Muscle of back (tissue), 3 donors: ENCODE measurements at regions not wholly inside any gene's neighbourhood (a gene's known extent, or its start where the extent isn't known, plus 50 kb on each side); places are given as distances from the start of the nearest gene placed in this dataset.

ENCODE experiments used
- DNase-seq, 3 donors: peaks; one replicate each; pipeline versions ENCODE4 v3.0.0 to v3.0.0-alpha.2; 2013

DNA sequence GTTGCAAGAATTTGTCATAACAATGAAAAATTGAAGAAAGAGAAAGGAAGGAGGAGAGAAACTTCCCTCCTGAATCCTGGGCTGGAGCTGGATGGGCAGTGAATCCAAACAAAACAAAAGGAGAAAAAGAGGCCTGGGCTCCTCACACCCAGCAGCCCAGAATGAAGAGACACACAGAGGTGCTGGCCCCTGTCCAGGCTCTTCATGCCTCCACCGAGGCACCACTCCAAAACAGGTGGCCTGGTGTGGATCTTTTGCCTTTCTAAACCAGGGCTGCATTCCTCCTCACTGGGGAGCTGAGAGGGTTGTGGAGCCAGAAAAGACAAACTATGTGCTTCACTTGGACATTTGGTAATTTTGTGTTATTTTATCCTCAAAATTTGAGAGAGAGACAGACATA, 76.0 kb downstream of the FAM124B start:
- DNase-seq = no peak

DNA sequence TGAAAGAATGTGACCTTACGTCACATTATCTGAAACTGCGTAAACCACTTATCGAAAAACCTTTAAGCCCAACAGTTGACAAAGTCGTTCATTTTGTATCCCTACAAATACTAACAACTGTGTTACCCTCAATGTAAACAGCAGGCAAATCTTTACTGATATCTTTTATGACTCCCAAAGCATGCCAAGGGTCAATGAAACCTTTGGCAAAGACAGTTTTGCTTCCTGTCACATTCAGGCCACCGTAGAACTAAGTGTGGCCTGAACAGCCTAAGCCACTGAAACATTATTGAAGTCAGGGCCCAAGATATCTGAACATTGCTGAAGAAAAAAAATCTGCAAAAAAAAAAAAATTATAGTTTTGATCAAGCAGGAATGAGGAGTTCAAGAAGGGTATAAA, 77.3 kb downstream of the FAM124B start:
- DNase-seq = no peak

DNA sequence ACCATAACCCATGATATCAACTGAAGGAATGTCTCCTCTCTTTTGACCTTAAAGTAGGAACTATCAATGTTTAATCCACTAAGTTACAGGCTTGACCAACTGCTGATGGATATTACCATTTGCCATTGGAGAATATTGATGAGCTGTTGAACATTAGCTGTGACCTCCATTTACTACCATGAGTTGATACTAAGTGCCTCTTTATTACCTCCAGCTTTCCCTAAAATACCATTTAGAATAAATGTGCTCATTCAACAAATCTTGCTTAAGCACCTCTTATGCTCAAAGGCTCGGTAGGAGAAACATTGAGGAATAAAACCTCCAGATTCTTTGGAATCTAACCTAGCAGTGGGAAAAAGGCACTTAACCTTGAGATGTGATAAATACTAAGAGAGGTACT, 81.2 kb downstream of the FAM124B start:
- DNase-seq = no peak

DNA sequence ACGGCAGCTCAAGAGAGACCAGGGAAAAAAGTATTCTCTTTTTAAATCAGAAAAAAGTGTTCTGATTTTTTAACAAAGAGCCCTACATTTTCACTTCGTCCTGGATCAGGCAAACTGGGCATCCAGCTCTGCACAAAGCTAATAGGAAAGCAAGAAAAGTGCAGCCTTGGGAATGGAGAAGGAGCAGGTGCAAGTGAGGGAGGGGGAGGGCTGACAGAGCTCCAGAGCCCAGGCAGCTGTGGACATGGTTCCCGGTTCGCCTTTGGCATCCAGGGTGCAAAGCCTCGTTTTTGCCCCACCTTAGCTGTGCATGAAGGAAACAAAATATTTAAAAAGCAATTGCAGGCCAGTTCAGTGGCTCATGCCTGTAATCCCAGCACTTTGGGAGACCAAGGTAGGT, 82.2 kb downstream of the FAM124B start:
- peak; percentile 10 to 29 (median 21) for DNase-seq

DNA sequence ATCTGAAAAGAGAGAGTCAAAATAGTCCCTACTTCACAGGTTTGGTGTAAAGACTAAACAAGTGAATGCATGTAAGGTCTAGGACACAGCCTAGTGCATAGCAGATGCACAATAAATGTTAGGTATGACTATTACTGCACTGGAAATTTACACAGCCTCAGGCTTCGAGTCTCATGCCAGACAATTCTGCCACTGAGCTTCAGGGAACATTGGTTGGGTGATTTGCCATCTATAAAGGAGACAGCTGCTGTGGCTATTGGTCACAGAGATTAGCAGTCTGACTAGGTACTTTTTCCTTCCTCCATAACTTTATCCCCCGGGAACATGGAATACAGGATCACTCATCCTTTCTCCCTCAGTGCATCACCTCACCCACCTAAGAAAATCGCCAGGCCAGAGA, 89.2 kb downstream of the FAM124B start:
- no peak for DNase-seq

DNA sequence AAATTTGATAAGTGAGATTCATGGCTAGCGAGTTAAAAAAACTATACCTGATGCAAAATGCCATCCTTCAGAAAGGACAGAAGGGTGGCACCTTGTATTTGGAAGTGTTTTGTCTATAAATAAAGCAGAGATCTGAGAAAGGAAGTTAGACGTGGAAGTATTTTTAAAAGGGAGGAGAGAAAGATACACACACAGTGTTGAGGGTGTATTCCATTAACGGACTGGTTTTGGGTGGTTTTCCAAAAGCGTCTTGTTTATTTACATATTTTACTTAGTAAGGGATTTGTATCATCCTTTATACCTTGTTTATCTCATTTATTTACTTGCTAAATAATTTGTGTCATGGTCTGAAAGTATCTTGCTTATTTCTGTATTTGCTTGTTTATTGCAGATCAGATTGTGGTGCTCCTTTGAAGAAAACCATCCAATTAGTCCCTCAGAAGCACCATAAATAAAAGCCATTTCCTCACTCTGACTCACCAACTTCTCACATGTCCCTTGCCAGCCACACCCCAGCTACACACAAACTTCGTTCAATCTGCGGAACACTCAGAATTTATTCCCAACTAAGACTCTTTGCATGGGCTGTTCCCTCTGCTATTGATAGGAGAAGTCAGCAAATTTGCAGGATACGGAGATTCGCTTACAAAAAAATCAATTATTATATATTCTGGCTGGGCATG, 90.8 kb downstream of the FAM124B start:
- no peak for DNase-seq

DNA sequence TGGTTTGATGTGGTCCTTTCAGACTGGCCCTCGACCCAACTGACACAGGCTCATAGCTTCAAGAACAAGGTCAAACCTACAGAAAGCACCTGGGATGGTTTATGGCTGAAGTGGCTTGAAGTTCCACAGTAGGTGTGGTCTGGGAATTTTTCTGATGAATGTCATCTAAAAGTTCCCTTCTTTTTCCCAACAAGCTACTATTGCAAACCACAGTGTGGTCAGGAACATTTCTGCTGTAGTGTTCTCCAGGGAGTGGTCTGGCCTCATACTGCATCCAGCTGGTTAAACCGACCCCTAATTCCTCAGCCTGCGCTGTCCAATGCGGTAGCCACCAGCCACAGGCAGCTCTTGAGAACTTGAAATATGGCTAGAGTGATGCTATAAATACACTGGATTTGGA, 92.7 kb downstream of the FAM124B start:
- DNase-seq = peak in 1 of 3 donors; percentile 42

DNA sequence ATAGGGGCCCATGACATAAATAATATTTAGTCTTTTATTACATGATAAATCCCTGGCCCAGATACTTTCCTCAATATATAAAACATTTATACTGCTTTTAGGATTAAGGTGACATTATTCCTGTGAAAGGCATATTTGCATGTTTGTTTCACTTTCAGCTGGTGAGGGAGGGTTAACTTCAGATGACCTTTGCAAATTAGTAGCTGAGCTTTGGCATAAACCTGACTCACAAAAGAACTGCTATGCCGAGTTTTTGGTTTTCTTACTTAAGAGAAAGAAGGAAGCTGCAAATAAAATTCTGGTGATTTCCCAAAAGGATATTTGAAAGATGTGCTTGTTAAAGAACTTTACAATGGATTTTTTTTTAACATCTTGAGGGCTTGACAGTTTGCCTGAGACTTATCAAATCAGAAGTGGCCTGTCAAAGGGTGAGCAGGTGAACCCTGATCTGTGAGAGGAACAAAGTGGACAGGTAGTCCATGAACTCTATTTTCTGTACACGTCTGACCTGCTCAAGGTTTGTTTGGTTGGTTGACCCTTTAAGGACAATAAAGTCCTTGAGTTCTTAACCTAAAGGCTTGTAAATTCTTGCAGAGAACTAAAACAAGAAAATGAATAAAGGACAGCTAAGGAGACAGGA, 93.5 kb downstream of the FAM124B start:
- DNase-seq = no peak

DNA sequence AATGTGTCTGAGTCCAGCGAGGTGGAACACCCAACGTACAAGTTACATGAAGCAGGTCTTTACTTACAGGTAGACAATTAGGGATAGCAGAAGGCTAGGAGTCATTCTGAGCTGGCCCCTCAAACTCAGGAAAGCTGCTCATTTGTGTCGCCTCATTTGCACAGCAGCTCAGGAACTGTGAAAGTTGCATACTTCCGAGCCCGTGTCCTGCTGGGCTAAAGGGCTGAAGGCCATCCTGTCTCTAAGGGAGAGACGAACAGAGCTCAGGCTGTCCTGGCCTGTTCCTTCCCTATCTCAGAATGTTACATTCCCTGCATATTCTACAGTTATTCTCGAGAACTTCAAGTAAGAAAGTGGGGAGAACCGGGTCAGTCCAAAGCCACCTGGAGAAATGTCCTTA, 99.0 kb downstream of the FAM124B start:
- no peak for DNase-seq

DNA sequence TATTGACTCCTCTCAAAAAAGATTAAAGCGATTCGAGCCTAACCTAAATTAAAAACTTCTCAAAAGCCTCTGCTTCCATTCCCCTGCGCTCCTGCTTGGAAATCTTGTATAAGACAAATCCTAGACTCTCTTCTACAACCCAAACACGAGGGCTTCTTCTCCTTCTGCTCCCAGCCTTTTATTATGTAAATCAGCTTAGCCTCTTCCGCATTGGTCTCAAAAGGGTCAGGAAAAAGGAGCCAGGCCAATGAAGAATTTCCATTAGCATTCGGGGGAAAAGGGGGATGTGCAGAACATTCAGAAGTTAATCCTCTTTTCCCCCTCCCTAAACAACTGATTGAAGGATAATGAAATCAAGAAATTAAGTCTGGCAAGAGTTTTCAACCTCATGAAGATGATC, 107.9 kb downstream of the FAM124B start:
- DNase-seq = no peak

DNA sequence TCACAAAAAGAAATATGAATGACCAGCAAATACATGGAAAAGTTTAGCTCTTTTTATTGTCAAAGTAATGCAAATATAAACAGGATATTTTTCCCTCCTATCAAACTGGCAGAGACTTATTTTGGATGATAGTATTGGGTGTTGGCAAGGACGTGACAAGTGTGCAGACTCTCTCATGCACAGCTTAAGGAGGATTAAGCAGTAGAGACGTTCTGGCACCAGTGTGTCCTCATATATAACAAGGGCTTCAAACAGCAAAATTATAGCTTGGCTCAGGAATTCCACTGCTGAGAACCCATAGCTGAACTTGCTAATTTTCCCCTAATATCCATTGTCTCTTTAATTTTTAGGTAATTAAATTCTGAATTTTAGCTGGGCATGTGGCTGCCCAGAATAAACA, 114.4 kb downstream of the FAM124B start:
- no peak for DNase-seq

DNA sequence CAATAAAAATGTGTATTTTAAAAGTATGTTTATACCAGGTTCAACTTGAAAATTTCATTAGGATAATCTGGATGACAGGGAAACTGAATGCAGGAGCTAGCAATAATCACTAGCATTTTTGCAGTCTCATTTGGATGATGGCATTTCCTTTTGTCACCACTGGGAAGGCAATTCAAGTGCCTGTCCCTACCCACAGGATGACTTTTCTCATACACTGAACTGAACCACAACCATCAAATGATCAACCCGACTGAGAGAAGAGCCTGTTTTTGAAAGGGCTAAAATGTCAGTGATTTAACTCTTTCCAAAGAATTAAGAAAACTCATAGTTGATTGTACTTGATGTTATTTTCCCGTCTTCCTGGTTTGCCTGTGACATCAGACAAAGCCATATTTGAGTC, 115.0 kb downstream of the FAM124B start:
- DNase-seq = no peak

DNA sequence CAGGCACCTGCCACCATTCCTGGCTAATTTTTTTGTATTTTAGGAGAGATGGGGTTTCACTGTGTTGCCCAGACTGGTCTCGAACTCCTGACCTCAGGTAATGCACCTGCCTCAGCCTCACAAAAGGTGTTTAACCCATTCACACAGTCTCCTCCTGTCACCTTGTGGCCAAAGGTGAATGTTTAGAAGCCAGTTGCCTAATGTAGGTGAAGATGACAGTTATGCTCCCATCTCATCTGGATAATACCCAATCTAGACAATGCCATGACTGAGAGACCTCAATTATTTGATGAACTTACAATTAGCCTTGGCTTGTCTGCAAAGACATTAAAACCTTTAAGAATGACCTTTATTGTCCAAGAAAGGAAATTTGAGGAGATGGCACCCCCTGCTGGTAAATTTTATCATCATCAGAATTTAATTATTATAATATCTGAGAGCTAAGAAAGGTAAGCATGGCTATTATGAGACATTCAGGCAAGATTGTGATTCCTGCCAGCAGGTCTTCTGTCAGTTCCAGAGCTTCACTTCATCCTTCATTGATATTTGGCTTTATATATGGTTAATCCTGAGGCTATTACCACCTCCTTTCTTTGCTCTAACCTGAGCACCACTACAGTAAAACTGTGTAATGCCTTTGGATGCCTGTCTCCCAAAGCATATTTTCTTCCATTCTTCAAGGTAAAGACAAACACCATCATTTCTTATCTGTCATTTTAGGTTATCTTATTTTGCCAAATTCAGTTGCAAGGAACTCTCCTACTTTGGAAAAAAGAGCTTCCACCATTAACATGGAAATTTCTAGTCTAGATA, 117.6 kb downstream of the FAM124B start:
- peak in 1 of 3 donors; percentile 73 for DNase-seq

DNA sequence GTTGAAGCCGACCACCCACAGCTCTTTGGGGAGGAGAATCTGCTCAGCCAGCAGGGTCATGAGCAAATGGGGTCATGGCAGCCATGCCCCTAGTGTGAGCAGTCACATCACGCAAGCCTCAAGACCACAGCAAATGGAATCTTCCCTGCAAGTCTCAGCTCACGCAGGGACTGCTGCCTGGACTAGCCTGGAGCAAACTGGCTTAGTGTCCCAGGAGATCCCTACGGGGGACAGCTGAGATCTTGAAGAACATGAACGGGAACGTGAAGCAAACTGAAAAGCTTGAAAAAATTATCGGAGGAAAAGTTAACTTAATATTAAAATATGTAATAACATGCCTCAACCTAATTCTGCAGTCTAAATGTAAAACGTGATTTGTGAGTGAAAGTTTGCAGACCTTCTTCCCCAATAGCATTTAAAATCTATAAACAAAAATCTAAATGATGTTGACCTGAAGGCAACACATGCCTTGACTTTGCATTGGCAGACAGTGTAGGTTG, 118.4 kb downstream of the FAM124B start:
- DNase-seq = peak in 1 of 3 donors; percentile 55

DNA sequence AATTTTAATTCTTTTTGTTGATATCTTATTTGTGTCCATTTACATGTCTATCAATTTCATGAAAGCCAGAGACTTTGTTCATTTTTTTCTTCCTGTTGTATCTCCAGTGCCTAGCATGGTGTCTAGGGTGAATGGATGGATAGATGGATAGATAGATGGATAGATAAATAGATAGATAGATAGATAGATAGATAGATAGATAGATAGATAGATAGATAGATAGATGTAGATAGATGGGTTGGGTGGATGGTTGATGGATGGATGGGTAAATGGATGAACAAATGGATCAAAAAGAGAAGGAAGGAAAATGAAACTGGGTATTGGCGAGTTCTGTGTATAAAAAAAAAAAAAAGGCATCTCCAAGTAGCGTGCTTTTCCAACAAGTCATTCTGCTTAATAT, 120.5 kb downstream of the FAM124B start:
- no peak for DNase-seq

DNA sequence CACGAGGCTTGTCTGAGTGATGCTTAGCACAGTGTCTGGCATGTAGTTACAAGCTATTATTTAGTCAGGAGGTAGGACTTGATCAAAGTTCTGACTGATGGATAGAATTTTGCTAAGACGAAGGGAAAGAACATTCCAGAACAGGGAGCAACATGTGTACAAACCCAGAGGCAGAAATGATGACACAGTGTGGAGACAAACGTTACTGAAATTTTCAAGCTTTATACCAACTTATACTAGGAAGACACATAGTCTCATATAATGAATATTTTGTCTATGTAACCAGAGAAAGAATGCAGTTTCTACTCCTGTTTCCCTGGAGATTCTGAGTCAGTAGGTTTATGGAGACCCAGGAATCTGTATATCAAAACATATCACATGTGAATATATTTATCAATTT, 123.4 kb downstream of the FAM124B start:
- no peak for DNase-seq

DNA sequence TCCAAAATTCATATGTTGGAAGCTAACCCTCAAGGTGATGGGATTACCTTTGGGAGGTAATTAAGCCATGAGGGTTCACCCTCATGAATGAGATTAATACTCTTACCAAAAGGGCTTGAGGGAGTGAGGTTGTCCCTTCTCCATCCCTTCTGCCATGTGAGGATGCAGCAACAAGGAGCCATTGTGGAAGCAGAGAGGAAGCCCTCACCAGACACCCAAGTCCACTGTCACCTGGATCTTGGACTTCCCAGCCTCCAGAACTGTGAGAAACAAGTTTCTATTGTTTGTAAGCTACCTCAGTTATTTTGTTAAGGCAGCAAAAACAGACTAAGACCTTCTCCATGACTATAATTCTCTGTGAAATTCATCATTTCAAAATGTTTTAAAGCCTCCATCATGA, 125.7 kb downstream of the FAM124B start:
- no peak for DNase-seq

DNA sequence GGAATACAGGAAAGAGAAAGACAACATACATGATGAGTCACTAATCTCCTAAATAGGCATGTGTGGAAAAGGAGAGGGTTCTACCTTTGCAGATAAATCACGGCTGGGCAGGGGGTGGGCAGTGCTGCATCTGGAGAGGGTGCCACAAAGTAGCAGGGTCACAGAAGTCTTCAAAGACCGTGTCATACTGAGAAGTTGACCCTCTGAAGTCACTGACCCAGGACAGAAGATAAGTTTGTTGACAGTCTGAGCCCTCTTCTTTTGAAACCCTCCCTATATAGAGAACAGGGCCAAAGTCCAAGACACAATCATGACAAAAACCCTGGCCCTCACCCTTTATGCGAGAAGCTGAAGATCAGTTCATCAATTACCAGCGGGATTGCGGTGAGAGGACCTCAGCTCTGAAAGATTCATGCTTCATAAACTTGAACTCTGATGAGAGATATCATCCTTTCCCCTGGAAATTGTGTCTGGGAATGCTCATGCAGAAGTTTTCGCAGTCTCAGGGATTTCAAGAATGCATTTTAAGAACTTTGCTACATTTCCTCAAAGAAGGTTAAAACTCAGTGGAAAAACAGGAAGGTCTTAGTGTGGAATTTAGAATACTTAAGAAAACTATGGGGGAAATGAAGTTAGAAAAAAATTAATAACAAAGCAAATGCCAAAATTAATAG, 129.5 kb downstream of the FAM124B start:
- peak in 1 of 3 donors; percentile 18 for DNase-seq

DNA sequence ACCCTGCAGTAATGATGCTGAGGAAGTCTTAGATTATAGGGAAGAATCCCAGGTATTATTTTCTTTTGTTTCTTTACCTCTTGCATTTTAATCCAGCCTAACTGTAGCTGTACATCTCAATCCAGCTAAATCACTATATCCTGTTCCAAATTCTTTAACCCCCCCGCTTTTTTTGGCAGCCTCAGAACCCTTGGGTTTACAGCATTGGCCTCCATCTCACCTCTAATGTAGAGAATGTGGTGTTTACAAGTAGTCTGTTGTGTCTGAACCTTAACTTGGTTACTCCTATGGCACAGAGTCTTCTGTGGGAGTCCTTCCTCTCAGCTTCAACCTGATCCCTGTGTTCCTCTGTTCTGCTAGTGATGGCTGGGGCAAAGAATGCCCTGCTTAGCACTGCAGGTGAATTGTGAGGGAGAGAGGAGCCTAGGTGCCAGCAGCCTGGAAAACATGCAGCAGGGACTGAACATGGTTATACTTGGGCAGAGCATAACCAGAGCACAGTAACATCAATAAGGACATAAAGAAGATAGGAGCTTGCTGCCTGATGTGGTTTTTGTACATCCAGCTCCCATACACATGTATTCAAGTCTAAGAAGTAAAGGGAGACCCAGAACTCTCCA, 130.2 kb downstream of the FAM124B start:
- DNase-seq = peak in 2 of 3 donors; percentile 43 to 79

DNA sequence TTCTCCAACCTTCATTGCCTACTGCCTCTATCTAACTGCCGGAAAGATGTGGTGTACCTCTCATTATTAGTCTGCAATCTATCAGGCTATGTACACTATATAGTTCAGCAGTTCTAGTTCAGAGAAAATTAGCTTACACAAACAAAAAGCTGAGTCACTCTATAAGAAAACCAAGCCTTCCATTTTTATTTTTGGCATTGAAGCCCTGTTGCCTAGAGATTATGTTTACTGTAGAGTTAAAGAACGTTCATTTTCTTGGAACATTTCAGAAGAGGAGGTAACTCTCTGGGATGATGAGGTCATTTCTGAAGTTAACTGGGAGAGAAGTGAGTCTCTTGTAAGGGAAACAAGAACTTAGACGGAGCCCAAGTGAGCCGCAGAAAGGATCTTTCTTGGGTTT, 133.5 kb downstream of the FAM124B start:
- peak; percentile 74 to 90 (median 86) for DNase-seq

DNA sequence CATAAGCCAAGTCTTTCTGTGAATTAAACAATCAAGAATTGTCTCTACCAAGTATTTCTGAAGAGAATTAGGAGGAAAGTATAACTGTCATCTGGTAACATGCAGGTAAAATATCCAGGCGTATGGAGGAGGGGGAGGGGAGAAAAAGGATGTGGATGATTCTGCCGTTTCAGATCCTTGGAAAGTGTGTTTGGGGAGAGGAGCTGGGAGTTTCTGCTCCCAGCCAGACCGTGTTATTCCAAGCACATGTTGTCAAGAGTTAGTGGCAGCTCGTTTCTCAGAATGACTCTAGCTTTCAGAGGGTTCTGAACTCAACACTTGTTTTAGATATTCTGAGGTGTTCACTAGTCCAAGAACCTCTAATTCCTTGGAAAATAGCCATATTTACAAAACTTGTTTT, 137.6 kb downstream of the FAM124B start:
- DNase-seq = peak in 1 of 3 donors; percentile 64

DNA sequence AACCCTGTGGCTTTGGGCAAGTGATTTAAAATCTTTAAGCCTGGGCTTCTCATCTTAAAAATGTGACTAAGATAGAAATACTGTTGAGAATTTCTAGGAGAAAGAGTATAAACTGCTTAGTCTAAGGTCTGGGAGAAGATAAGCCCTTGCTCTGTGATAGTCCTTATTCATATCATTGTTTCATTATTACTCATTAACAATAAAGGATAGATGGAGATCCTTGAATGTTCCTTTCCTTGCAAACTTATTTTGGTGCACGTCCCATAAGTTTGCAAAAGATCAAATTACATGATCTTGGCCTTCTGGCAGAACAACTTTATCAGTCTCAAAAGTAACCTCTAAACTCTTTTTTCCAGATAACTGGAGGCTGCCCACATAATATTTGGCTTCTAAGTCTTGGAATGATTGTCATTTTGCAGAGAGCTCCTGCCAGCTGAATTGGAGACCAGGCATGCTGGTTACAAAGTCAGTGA, 138.3 kb downstream of the FAM124B start:
- peak in 1 of 3 donors; percentile 69 for DNase-seq
